ENCODE measurements at regions not wholly inside any gene's neighbourhood (a gene's known extent, or its start where the extent isn't known, plus 50 kb on each side); places are given as distances from the start of the nearest gene placed in this dataset.

GRCh38 chr3:99365396-99365795 is 273.0 kb upstream of the COL8A1 start:
- no peak for DNase-seq

- DNase-seq = no peak
Observed at GRCh38 chr3:99357131-99357530, 281.3 kb upstream of the COL8A1 start.

DNA sequence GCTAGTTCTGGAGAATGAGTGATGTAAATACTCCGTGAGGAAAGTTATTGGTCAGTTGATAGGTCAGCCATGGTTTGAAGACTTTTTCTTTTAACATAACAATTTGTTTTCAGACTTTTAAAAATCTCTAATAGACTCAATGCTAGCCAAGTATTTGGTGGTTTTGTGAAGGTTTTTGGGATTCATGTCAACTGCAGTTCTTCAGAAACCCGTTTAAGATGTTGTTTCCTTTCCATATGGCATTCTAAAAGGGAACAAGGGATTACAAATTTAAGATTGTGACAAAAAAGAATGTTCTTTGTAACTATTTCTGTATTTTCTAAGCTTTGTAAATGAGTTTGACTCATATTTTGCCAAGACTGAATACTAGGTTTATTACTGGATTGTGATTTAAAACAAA is 281.7 kb upstream of the COL8A1 start:
- DNase-seq = no peak

DNA sequence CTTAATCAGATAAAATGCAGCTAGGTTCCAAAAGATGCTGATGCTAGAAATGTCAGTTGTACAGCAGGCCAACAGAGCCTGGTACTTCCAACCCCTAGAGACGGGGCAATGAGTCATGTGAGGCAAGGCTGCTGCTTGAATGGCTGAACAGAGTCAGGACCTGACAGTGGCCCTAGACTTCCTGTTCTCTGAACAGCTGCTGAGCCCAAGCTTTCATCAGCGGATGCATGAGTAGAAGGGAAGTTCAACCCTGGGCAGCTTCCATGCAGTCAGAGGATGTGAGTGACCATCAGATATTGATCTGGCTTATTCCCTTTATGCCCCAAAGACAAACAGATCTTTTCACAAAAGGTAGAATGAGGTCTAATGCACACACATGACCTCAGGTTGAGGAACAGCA is 282.9 kb upstream of the COL8A1 start:
- DNase-seq = no peak

GRCh38 chr3:99352811-99353210 is 285.6 kb upstream of the COL8A1 start:
- DNase-seq = no peak

DNA sequence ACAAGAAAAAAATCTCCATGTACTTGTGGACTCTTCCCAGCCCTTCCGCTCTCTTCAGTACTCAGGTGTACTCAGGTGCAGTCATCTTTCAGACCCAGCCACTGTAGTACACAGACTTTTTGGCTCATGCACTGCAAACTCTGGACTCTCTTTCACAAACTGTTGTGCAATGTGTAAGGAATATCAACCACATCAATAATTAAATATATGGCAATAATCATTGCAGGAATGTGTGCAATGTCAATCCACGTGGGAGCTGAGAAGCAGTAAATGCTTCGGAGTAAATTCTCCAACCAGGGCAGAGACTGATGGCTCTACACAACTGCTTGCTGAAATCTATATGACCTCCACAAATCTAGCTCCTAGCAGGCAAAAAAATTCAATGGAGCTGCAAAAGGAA is 287.3 kb upstream of the COL8A1 start:
- DNase-seq = no peak

GRCh38 chr3:99348451-99348850 is 289.9 kb upstream of the COL8A1 start:
- no peak for DNase-seq

DNA sequence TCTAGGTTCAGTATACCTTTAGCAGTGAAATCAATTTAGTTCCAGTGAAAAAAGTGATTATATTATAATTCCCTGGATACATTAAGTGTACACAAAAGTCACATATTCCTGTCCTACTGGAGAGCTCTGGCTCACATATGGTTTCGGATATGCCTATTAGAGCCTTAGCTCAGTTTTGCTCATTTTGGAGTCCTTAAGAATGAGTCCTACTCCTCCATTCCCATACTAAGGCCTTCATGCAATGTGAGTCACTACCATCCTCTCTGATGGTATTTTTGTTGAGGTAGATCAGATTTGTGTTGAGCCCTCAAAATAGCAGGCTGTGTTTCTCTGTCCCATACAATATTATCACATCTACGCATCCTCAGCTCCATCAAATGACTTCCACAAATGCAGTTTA is 294.2 kb upstream of the COL8A1 start:
- DNase-seq = no peak

GRCh38 chr3:99342383-99342782 is 296.0 kb upstream of the COL8A1 start:
- DNase-seq = no peak

GRCh38 chr3:99339222-99339621 is 299.2 kb upstream of the COL8A1 start:
- no peak for DNase-seq

GRCh38 chr3:99332718-99333117 is 305.7 kb upstream of the COL8A1 start:
- no peak for DNase-seq

- DNase-seq = no peak
Observed at GRCh38 chr3:99332276-99332675, 306.1 kb upstream of the COL8A1 start.

DNA sequence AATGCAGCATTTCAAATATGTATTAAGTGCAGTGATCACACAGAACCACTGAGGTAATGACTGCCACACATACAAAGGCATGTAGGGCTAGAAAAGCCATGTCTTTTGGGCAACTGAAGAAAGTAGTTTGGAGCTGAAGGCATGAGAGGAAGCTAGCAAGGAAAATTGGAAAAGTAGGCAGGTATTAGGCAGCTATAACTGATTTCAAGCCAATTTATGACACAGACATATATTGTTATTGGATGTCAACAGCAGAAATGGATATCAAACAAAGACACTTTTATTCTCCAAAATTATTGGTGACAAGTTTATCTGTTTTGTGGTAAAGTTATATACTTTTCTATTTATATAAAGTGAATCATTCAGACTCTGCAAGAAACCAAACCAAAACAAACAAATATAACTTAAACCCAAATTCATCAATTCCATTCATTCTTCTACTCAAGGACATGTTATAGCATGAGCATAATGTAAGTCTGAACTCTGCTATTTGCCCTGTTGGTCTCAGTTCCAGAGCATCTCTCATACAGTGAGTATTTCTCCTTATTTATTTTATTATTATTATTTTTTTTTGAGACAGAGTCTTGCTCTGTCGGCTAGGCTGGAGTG is 307.4 kb upstream of the COL8A1 start:
- no peak for DNase-seq

DNA sequence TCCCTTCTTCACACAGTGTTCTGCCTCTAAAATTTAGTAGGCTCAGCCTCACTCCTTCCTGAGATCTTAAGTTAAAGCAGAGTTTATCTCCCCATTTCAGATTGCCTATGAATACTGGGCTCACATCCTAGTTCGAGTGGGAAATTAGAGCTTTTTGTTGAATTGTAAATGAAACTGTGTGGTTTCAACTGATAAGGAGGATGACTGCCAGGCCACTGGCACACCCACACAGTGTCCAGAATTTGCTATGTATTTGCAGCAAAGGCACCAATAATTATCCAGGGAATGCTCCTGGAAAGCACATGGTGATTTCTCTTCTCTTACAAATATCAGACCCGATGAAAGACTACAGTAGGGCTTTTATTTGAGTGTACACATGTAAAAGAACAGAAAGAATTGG is 308.1 kb upstream of the COL8A1 start:
- DNase-seq = no peak

DNA sequence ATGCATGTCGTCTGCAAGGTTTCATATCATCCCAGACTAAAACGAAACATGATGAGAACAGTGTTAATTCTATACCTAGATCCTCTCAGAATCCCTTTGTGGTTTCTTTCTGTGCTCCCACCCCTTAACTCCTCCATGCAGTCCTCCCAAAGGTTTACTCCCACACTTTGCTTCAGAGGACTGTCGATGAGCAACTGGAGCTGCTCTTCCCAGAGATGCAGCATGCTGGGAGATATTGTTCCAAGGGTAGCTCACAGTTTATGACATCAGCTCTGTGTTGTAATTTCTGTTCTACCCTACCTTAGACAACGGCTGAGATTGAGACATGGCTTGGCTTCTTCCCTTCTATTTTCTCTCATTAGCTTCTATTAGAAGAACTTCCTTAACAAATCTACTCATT is 313.0 kb upstream of the COL8A1 start:
- DNase-seq = no peak

- DNase-seq = no peak
Observed at GRCh38 chr3:99324636-99325203, 313.7 kb upstream of the COL8A1 start.

DNA sequence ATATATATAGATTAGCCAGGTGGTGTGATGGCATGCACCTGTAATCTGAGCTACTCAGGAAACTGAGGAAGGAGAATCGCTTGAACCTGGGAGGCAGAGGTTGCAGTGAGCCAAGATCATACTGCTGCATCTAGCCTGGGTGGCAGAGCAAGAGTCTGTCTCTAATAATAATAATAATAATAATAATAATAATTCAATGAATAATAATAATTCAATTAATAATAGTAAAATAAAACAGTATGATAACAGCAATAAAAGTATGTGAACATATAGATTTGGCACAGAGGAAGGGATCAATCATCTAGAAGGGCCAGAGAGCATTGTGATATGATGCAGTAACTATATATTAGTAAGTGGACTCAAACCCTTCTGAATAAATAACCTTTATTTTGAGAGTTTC is 314.5 kb upstream of the COL8A1 start:
- no peak for DNase-seq

DNA sequence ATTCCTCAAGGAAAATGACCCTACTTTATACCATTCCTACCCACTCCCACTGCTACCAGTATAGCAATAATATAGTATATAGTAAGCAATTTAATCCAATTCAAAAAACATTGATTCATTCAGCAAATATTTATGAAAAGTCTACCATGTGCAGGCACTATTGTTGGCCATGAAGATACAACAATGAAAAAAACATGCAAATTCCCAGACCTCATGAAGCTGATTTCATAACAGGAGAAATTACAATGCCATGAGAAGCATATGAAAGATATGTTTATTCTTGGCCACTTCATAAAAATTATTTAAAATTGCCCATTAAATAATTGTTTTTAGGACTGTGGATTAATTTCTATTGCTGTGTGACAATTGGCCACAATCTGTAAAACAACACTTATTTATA is 315.8 kb upstream of the COL8A1 start:
- DNase-seq = no peak

- no peak for DNase-seq
Observed at GRCh38 chr3:99321261-99321660, 317.1 kb upstream of the COL8A1 start.

DNA sequence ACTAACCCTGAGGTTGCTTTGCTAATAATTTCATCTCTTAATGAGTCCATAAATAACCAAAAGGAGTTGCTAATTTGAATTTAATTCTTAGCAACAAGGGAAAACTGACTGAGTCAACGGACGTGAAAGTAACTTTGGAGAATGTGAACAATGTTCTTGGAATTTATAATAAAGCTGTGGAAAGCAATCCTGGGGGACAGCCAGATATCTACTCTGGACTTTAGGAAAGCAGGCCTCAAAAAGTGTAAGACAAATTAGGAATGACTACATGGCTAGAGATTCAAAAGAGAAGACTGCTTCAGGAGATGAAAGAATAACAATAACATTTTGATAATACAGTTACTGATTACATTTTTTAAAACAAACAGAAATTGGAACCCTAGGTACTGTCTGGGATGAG is 318.4 kb upstream of the COL8A1 start:
- DNase-seq = no peak

GRCh38 chr3:99319450-99319849 is 318.9 kb upstream of the COL8A1 start:
- no peak for DNase-seq

GRCh38 chr3:99317201-99317600 is 321.2 kb upstream of the COL8A1 start:
- DNase-seq = no peak

DNA sequence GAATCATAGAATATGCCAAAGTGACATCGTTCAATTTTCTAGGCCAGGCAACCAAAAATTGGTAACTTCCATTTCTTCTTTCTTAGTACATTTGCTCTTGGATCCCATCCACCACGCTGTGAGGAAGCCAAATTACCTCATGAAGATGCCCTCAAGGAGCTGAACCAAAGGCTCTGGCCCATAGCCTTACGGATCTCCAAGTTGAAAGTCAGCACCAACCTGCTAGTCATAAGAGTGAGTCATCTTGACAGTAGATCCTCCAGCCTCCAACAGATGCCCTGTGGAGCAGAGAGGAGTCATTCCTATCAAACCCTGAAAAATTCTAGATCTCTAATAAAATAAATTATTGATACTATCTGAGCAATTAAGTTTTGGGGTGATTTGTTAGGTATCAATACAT is 322.5 kb upstream of the COL8A1 start:
- no peak for DNase-seq

DNA sequence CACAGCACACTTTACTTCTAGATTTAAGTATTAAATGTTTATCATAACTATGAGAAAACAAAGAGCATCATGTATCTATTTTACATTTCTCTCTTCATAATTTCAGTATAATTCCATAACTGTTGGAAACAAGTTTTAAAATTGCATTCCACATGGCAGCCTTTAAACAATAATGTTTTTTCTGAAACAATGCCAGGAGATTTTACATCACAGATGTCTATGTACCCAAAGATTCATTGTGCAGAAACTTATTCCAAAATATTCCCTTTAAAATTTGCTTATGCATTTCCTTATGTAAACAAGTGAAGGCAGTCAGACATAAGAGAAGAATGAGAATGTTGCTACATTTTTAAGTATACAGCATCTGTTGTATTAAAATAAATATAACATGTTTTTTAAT is 324.9 kb upstream of the COL8A1 start:
- DNase-seq = no peak

DNA sequence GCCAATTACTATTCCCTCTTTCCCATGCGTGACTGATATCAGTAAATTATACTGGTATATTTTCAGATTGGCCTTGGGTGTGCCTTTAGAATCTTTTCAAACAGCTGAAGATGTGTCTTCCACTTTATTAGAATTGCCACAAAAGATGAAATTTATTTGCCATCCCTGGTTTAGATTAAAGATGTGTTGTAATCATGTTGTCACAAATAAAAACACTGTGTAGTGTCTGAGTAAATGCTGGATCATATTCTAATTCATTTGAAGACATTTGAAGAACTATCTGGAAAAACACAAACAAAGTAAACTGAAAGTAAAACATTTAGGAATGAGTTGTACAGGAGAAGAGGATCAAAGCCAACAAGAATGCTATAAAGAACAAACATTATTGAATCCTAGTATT is 339.7 kb upstream of the COL8A1 start:
- no peak for DNase-seq

- no peak for DNase-seq
Observed at GRCh38 chr3:99295836-99296235, 342.6 kb upstream of the COL8A1 start.

Data from NCI-H187 (cell line).